HG03469 (cell line): ENCODE measurements at regions not wholly inside any gene's neighbourhood (a gene's known extent, or its start where the extent isn't known, plus 50 kb on each side); places are given as distances from the start of the nearest gene placed in this dataset.

ENCODE experiments used
- ATAC-seq: cut with Tn5 transposase; IDR thresholded peaks from one replicate; pipeline ENCODE4 v1.9.1; 2021; ENCODE audit warnings: mild to moderate bottlenecking, moderate library complexity, moderate number of reproducible peaks; ENCODE audit not compliant: unreplicated experiment

- no peak for ATAC-seq
Measured at GRCh38 chr19:29321116-29321515, 108.2 kb upstream of the UQCRFS1 start.

GRCh38 chr19:29323021-29323430 lies 110.1 kb upstream of the UQCRFS1 start:
- no peak for ATAC-seq

- no peak for ATAC-seq
Measured at GRCh38 chr19:29323440-29324290, 110.7 kb upstream of the UQCRFS1 start.

- ATAC-seq: no peak
Measured at GRCh38 chr19:29324291-29324680, 111.3 kb upstream of the UQCRFS1 start.

GRCh38 chr19:29324717-29325116 lies 111.8 kb upstream of the UQCRFS1 start:
- no peak for ATAC-seq

- no peak for ATAC-seq
Measured at GRCh38 chr19:29325241-29325975, 112.5 kb upstream of the UQCRFS1 start.

GRCh38 chr19:29326351-29326750 lies 113.4 kb upstream of the UQCRFS1 start:
- no peak for ATAC-seq

- ATAC-seq: no peak
Measured at GRCh38 chr19:29326849-29327840, 114.2 kb upstream of the UQCRFS1 start.

- ATAC-seq: no peak
Measured at GRCh38 chr19:29328586-29328985, 115.6 kb upstream of the UQCRFS1 start.

GRCh38 chr19:29329460-29330134 lies 116.6 kb upstream of the UQCRFS1 start:
- no peak for ATAC-seq

GRCh38 chr19:29336425-29336824 lies 123.5 kb upstream of the UQCRFS1 start:
- no peak for ATAC-seq

- ATAC-seq: no peak
Measured at GRCh38 chr19:29337029-29337428, 124.1 kb upstream of the UQCRFS1 start.

GRCh38 chr19:29338480-29338879 lies 125.5 kb upstream of the UQCRFS1 start:
- ATAC-seq: no peak

GRCh38 chr19:29342721-29343120 lies 129.8 kb upstream of the UQCRFS1 start:
- no peak for ATAC-seq

- no peak for ATAC-seq
Measured at GRCh38 chr19:29364224-29364726, 151.3 kb upstream of the UQCRFS1 start.

GRCh38 chr19:29364999-29365398 lies 152.0 kb upstream of the UQCRFS1 start:
- ATAC-seq: no peak

- ATAC-seq: no peak
Measured at GRCh38 chr19:29365836-29366417, 153.0 kb upstream of the UQCRFS1 start.

- no peak for ATAC-seq
Measured at GRCh38 chr19:29366757-29367156, 153.8 kb upstream of the UQCRFS1 start.

- ATAC-seq: no peak
Measured at GRCh38 chr19:29367791-29368222, 154.9 kb upstream of the UQCRFS1 start.

GRCh38 chr19:29370276-29370675 lies 155.5 kb upstream of the VSTM2B start:
- no peak for ATAC-seq
